SK-N-SH (cell line): ENCODE measurements at regions not wholly inside any gene's neighbourhood (a gene's known extent, or its start where the extent isn't known, plus 50 kb on each side); places are given as distances from the start of the nearest gene placed in this dataset.

Experiments
- CTCF ChIP-seq: fragments of 200-600 bp; sonication (generic); IDR thresholded peaks from 2 replicates; pipeline ENCODE4 v1.6.1; 2017; ENCODE audit warnings: antibody characterized with exemption, mild to moderate bottlenecking, moderate library complexity
- FOXJ3 ChIP-seq: sonication (generic); formaldehyde crosslinking; IDR thresholded peaks from 2 replicates; pipeline ENCODE4 v1.5.1; 2020; ENCODE audit warnings: mild to moderate bottlenecking, missing genetic modification reagents
- MAX ChIP-seq: IDR thresholded peaks from 2 replicates; pipeline ENCODE4 v1.4.0; 2012; ENCODE audit warnings: low read depth
- NFIC ChIP-seq: IDR thresholded peaks from 2 replicates; pipeline ENCODE4 v1.4.0; 2012; ENCODE audit warnings: borderline replicate concordance
- REST ChIP-seq: IDR thresholded peaks from 2 replicates; pipeline ENCODE4 v1.6.1; 2012; ENCODE audit warnings: mild to moderate bottlenecking, low read depth, low read length, moderate library complexity
- RFX5 ChIP-seq: IDR thresholded peaks from 2 replicates; pipeline ENCODE4 v1.6.1; 2012; ENCODE audit warnings: mild to moderate bottlenecking, improper control_type of control experiment, low read length

- TF ChIP-seq RFX5 = no peak
- no peak for TF ChIP-seq CTCF
- TF ChIP-seq NFIC = no peak
- TF ChIP-seq MAX = no peak
- no peak for TF ChIP-seq REST
- TF ChIP-seq FOXJ3 (CRISPR knock-in tag) = no peak
Observed at GRCh38 chr13:28587174-28587540, 71.8 kb upstream of the POMP start.
